NCI-H82 treated with DMSO at 0.1 percent for 48 hours (cell line): ENCODE measurements at regions not wholly inside any gene's neighbourhood (a gene's known extent, or its start where the extent isn't known, plus 50 kb on each side); places are given as distances from the start of the nearest gene placed in this dataset.
"Not testable (repeated sequence)": the region's sequence is repeated elsewhere in the genome, so short reads cannot be mapped to it uniquely, and the experiment has no call there.

ENCODE experiments used
- DNase-seq: peaks from one replicate; lab custom pipeline; 2025; ENCODE audit not compliant: unreplicated experiment; lab: John Stamatoyannopoulos, UW

GRCh38 chr14:89572596-89573398 lies 155.8 kb upstream of the FOXN3 start:
- DNase-seq = no peak

DNA sequence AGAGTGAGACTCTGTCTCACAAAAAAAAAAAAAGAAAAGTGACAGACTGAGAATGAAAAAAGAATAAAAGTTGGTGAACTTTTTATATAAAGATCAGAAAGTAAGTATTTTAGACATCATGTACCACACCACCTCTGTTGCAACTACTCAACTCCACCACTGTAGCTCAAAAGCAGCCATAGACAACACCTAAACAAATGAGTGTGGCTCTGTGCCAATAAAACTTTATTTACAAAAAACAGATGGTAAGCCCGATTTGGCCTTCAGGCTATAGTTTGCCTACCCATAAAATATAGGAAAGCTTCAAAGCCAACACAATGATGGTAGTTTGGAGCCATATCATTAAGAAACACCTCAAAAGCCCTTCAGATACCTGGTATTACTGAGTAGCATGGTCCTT lies 154.5 kb upstream of the FOXN3 start:
- no peak for DNase-seq

GRCh38 chr14:89566644-89567415 lies 149.8 kb upstream of the FOXN3 start:
- no peak for DNase-seq

GRCh38 chr14:89566180-89566579 lies 149.1 kb upstream of the FOXN3 start:
- DNase-seq = no peak

- no peak for DNase-seq
Measured at GRCh38 chr14:89565607-89566006, 148.6 kb upstream of the FOXN3 start.

DNA sequence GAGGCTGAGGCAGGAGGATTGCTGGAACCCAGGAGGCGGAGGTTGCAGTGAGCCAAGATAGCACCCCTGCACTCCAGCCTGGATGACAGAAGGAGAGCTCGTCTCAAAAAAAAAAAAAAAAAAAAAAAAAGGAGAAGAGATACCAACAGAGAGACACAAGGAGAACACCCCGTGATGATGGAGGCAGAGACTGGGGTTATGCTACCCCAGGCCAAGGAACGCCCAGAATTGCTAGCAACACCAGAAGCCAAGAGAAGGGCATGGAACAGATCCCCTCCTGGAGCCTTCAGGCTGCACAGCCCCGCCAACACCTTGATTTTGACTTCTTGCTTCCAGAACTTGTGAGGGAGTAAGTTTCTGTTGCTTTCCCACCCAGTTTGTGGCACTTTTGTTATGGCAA lies 148.0 kb upstream of the FOXN3 start:
- DNase-seq = no peak

- DNase-seq = no peak
Measured at GRCh38 chr14:89564286-89564957, 147.4 kb upstream of the FOXN3 start.

- no peak for DNase-seq
Measured at GRCh38 chr14:89563471-89563870, 146.4 kb upstream of the FOXN3 start.

- DNase-seq = no peak
Measured at GRCh38 chr14:89551955-89552354, 134.9 kb upstream of the FOXN3 start.

DNA sequence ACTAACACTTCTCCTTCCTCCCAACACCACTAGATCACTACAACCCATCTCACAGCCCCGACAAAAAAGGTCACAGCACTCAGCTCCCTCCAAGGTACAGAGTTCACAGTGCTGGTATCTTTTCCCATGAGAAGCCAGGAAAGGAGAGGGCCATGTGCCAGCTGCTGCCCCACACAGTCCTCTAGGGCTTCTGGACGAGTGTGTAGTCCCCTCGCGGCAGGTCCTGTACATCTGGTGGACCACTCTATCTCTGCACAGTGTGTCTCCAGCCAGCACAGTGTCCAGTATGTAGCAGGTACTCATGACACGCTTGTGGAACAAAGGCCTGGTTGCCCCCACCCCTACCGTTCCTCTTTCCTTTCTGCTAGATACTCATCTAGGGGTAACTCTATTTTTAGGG lies 134.4 kb upstream of the FOXN3 start:
- no peak for DNase-seq

GRCh38 chr14:89550821-89551220 lies 133.8 kb upstream of the FOXN3 start:
- no peak for DNase-seq

DNA sequence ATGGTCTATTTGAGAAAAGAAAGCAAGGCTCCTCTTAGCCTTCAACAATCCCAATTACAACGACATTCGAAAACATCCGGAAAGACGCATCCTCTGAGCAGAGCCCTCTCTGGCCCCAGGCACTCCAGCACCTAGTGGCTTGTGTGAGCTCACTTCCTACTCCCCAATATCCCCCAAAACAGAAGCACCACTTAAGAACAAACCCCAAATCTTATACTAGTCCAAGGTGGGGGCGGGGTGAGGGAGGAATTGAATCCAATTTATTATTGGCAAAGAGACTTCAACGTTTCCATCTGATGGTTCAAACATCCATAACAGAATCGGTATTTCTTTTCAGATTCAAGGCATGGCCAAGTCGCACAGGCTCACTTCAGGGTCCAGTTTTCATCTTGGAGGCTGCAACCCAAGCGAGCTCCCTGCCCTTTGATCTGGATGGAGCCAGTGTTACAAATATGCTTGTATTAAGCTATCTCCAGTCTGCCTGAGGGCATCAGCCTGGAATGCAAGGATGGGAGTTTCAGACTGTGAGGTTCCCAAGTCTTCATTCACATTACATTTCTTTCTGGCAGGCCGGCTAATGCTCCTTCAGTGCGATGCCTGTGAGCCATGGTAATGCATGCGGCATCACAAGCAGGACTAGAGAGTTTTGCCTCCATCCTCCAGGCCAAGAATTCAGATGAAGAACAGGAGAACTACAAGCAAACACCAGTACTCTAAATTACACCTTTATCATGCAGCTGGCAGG lies 132.5 kb upstream of the FOXN3 start:
- DNase-seq = no peak

DNA sequence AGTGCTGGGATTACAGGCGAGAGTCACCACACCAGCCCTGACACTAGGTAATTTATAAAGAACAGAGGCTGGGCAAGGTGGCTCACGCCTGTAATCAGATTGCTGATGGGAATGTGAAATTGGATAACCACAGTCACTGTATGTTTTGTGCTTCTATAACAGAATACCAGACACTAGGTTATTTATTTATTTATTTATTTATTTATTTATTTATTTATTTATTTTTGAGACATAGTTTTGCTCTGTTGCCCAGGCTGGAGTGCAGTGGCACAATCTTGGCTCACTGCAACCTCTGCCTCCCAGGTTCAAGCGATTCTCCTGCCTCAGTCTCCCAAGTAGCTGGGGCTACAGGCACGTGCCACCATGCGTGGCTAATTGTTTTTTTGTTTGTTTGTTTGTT lies 130.0 kb upstream of the FOXN3 start:
- not testable (repeated sequence) for DNase-seq

GRCh38 chr14:89544636-89545301 lies 127.7 kb upstream of the FOXN3 start:
- no peak for DNase-seq

- DNase-seq = no peak
Measured at GRCh38 chr14:89543425-89543790, 126.4 kb upstream of the FOXN3 start.

DNA sequence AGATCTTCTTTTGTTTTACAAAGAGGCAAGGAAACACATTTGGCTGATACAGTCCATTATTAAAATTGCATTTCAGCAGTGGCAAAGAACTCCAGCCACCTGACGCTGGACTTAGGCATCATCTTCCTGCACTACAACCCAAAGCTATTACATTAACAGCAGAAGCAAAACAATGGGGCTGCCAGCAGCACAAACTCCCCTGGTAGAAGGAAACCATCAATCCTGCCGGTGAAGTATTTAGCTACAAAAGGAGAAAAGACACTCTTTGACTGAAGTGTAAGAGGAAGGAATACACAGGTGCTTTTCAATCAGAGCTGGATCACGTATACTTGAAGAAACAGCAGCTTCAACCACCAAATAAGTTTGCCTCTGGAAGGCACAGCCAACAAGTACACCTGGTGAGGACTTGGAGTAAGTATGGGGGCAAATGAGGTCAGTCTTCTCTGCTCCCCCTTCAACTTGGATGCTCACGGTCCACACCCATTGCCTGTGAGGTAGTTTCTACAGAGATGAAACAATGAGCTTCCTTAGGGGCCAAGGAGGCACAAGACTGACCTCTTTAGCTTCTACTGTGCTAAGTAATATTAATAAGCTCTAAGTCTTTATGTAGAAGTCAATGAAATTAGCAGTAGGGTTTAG lies 125.9 kb upstream of the FOXN3 start:
- no peak for DNase-seq

DNA sequence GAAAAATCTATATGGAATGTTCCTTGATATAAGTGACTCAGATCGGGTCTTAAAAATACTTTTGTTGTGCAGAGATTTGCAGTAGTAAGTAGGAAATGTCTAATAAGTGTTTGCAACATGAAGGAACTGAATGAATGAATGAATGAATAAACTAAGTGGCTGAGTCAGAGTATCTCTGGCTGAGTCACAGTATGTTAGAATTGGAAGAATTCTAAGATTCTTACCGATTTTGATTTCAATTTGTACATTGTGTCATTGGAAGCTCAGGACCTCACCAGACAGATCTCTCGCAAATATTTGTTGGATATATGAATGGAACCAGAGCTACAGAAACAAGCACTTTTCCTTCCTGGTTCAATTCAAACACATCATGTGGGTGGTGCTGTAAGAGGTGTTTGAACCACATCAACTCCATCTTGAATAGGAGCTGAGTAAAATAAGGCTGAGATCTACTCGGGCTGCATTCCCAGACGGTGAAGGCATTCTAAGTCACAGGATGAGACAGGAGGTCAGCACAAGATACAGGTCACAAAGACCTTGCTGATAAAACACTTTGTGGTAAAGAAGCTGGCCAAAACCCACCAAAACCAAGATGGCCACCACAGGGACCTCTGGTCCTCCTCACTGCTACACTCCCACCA lies 123.9 kb upstream of the FOXN3 start:
- DNase-seq = no peak

GRCh38 chr14:89540009-89540829 lies 123.2 kb upstream of the FOXN3 start:
- DNase-seq = no peak

- DNase-seq = no peak
Measured at GRCh38 chr14:89537911-89538310, 120.9 kb upstream of the FOXN3 start.
